HCT116 (cell line): ENCODE measurements at regions not wholly inside any gene's neighbourhood (a gene's known extent, or its start where the extent isn't known, plus 50 kb on each side); places are given as distances from the start of the nearest gene placed in this dataset.

Source experiments
- CBX3 ChIP-seq: IDR thresholded peaks from 2 replicates; pipeline ENCODE4 v1.6.1; 2012; ENCODE audit warnings: low read depth
- CEBPB ChIP-seq: IDR thresholded peaks from 2 replicates; pipeline ENCODE4 v1.6.1; 2012; ENCODE audit warnings: low read depth
- CTCF ChIP-seq, 3 experiments: fragments of 200-600 bp in 1 of 3; sonication (generic) in 1 of 3; IDR thresholded peaks in 2 of 3; conservative IDR thresholded peaks in 1 of 3; 2 replicates each; pipeline ENCODE4 v1.5.1; 2012 to 2017; ENCODE audit warnings: low read depth in 2 of 3, low read length in 2 of 3, antibody characterized with exemption in 1 of 3, borderline replicate concordance in 1 of 3, control low read depth in 1 of 3, mild to moderate bottlenecking in 1 of 3, mixed read lengths in 1 of 3, mixed run types in 1 of 3, moderate library complexity in 1 of 3; ENCODE audit not compliant: insufficient read depth in 1 of 3
- EZH2 ChIP-seq: fragments of 200-600 bp; sonication (generic); IDR thresholded peaks from 2 replicates; pipeline ENCODE4 v1.6.1; 2017; ENCODE audit warnings: antibody characterized with exemption, mixed run types
- EZH2phosphoT487 ChIP-seq: fragments of 200-600 bp; IDR thresholded peaks from 2 replicates; pipeline ENCODE4 v1.6.1; 2018; ENCODE audit warnings: antibody characterized with exemption, borderline replicate concordance
- MAX ChIP-seq: IDR thresholded peaks from 2 replicates; pipeline ENCODE4 v1.6.1; 2012
- POLR2A ChIP-seq: IDR thresholded peaks from 2 replicates; pipeline ENCODE4 v1.7.0; 2011; ENCODE audit warnings: borderline replicate concordance; ENCODE audit not compliant: insufficient read depth, insufficient read length; ENCODE audit errors: extremely low read depth
- RAD21 ChIP-seq: IDR thresholded peaks from 2 replicates; pipeline ENCODE4 v1.6.1; 2012; ENCODE audit warnings: low read depth, mild to moderate bottlenecking
- YY1 ChIP-seq: IDR thresholded peaks from 2 replicates; pipeline ENCODE4 v1.6.1; 2011; ENCODE audit warnings: low read length, low read depth, moderate library complexity, mild to moderate bottlenecking; ENCODE audit not compliant: insufficient replicate concordance; ENCODE audit errors: extremely low read depth
- ZBTB33 ChIP-seq: IDR thresholded peaks from 2 replicates; pipeline ENCODE4 v1.6.1; 2011; ENCODE audit warnings: mild to moderate bottlenecking, low read length, moderate library complexity; ENCODE audit not compliant: insufficient replicate concordance; ENCODE audit errors: extremely low read depth
- ZNF274 ChIP-seq: fragments of 200-500 bp; sonication (Bioruptor generic); IDR thresholded peaks from 2 replicates; pipeline ENCODE4 v1.6.1; 2014; ENCODE audit warnings: mild to moderate bottlenecking, low read depth, low read length, inconsistent platforms

GRCh38 chr14:85296456-85297210 lies 233.3 kb upstream of the FLRT2 start:
- TF ChIP-seq POLR2A (no peak), CTCF (IDR thresholded peaks at IDR 0.05 in 2 of 3, conservative IDR thresholded peaks at IDR 0.05 in 1 of 3; ENCODE audit: borderline replicate concordance in 1 of 3, insufficient read depth in 1 of 3, low read depth in 2 of 3, low read length in 2 of 3) (no peak), YY1 (no peak), CEBPB (no peak), RAD21 (no peak), MAX (no peak), EZH2phosphoT487 (no peak), ZNF274 (no peak), EZH2 (no peak), ZBTB33 (no peak), CBX3 (no peak)
